ENCODE measurements at regions not wholly inside any gene's neighbourhood (a gene's known extent, or its start where the extent isn't known, plus 50 kb on each side); places are given as distances from the start of the nearest gene placed in this dataset.

- TF ChIP-seq ZFX (IDR thresholded peaks at IDR 0.05) (no peak), CTCF (conservative IDR thresholded peaks at IDR 0.05) (no peak)
Measured at GRCh38 chr10:43903451-43903850, 254.8 kb upstream of the ZNF32 start.
